ENCODE measurements at regions not wholly inside any gene's neighbourhood (a gene's known extent, or its start where the extent isn't known, plus 50 kb on each side); places are given as distances from the start of the nearest gene placed in this dataset.

- dilution Hi-C loops (cut with MboI; ENCODE audit: extremely low pct_ligation_motif_present, low sequenced_read_pairs) (no loop called here), intact Hi-C loops (cut with micrococcal nuclease) (no loop called here)
These were observed 223.9 kb downstream of the LY86 start for GRCh38 chr6:6812427-6812826.

More at GRCh38 chr6:6812427-6812826, 223.9 kb downstream of the LY86 start:
- no peak overlapping the region for H3K4me3 ChIP-seq (replicated peaks in 1 of 3; ENCODE audit: insufficient read depth in 1 of 3, low read depth in 1 of 3, low read length in 3 of 3)
- H3K36me3 ChIP-seq (ENCODE audit: control insufficient read depth in 2 of 2, extremely low read depth in 1 of 2, insufficient read depth in 2 of 2, low read length in 2 of 2), result no peaks in the 10 kb centered on the region
- peaks cover 0 to 5% of the 10 kb centered on the region in 2 experiments for H3K27me3 ChIP-seq (ENCODE audit: control insufficient read depth in 2 of 2, insufficient read depth in 2 of 2, low read length in 2 of 2)
- H3K9ac ChIP-seq (replicated peaks; ENCODE audit: extremely low read depth, insufficient read depth, low read length), result no peak overlapping the region
- no peaks in the 10 kb centered on the region for H4K20me1 ChIP-seq (replicated peaks; ENCODE audit: control insufficient read depth, extremely low read depth, insufficient read depth, low read length)
- DNase-seq (ENCODE audit: low read depth, low spot score) (no peak), FAIRE-seq (no peak)
- no peaks in the 10 kb centered on the region for H3K9me1 ChIP-seq (replicated peaks; ENCODE audit: control insufficient read depth, extremely low read depth, insufficient read depth, low read length)
- H3K27ac ChIP-seq (ENCODE audit: insufficient read depth, low read depth, low read length), result no peak overlapping the region
- H3K4me2 ChIP-seq (ENCODE audit: insufficient read depth, low read length), result no peak overlapping the region
- TF ChIP-seq POLR2A (IDR thresholded peaks at IDR 0.05; ENCODE audit: low read depth, low read length) (no peak), EZH2 (IDR thresholded peaks at IDR 0.05; ENCODE audit: borderline replicate concordance, low read depth, low read length, severe bottlenecking) (no peak), GATA2 (IDR thresholded peaks at IDR 0.05; ENCODE audit: insufficient read depth, insufficient read length, low read depth, low read length) (no peak), POLR2AphosphoS5 (IDR thresholded peaks at IDR 0.05; ENCODE audit: insufficient read depth, low read depth, low read length) (no peak), FOS (IDR thresholded peaks at IDR 0.05; ENCODE audit: borderline replicate concordance, insufficient read depth, low read length) (no peak), MYC (IDR thresholded peaks at IDR 0.05; ENCODE audit: low read depth, low read length) (no peak), JUN (IDR thresholded peaks at IDR 0.05; ENCODE audit: borderline replicate concordance, insufficient read depth, insufficient read length, low read depth) (no peak), MAX (IDR thresholded peaks at IDR 0.05; ENCODE audit: insufficient read depth, insufficient read length) (no peak)
- TF ChIP-seq, protein P1, sequence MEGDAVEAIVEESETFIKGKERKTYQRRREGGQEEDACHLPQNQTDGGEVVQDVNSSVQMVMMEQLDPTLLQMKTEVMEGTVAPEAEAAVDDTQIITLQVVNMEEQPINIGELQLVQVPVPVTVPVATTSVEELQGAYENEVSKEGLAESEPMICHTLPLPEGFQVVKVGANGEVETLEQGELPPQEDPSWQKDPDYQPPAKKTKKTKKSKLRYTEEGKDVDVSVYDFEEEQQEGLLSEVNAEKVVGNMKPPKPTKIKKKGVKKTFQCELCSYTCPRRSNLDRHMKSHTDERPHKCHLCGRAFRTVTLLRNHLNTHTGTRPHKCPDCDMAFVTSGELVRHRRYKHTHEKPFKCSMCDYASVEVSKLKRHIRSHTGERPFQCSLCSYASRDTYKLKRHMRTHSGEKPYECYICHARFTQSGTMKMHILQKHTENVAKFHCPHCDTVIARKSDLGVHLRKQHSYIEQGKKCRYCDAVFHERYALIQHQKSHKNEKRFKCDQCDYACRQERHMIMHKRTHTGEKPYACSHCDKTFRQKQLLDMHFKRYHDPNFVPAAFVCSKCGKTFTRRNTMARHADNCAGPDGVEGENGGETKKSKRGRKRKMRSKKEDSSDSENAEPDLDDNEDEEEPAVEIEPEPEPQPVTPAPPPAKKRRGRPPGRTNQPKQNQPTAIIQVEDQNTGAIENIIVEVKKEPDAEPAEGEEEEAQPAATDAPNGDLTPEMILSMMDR (IDR thresholded peaks at IDR 0.05; ENCODE audit: extremely low read depth in 1 of 2, insufficient read depth in 1 of 2, low read depth in 1 of 2, low read length in 2 of 2), result no peak
- BruUV-seq (replicated peaks), result no TSS peak
- ChIA-PET POLR2A (no interaction called here), CTCF (interaction anchor here (1.3 to 2.3 kb wide), 4 partner anchors 8 to 116 kb away, joined by 3 to 9 read pairs (median 6); no protein-coding TSS in a partner anchor)
- H3K4me1 ChIP-seq (ENCODE audit: control insufficient read depth, extremely low read depth, insufficient read depth, low read length), result peaks cover 17% of the 10 kb centered on the region
- H3K79me2 ChIP-seq (ENCODE audit: control insufficient read depth, insufficient read depth, low read length), result no peaks in the 10 kb centered on the region
- H2AFZ ChIP-seq (ENCODE audit: low read depth, low read length), result no peak overlapping the region
- H3K9me3 ChIP-seq (replicated peaks; ENCODE audit: control insufficient read depth, insufficient read depth, low read length), result no peaks in the 10 kb centered on the region
